CD4-positive, alpha-beta T cell treated with Interleukin-2 at 100 ng/mL for 4 hours (primary cell): ENCODE measurements at regions not wholly inside any gene's neighbourhood (a gene's known extent, or its start where the extent isn't known, plus 50 kb on each side); places are given as distances from the start of the nearest gene placed in this dataset.
"Not testable (repeated sequence)": the region's sequence is repeated elsewhere in the genome, so short reads cannot be mapped to it uniquely, and the experiment has no call there.

ENCODE experiments used
- DNase-seq: peaks from one replicate; pipeline ENCODE4 v3.0.0-alpha.2; 2020; ENCODE audit warnings: low spot score

- DNase-seq, result no peak
Observed at GRCh38 chr4:179695175-179695574, 2252.9 kb upstream of the AGA start.

- no peak for DNase-seq
Observed at GRCh38 chr4:179698321-179698720, 2256.1 kb upstream of the AGA start.

- DNase-seq, result no peak
Observed at GRCh38 chr4:179709961-179710624, 2267.9 kb upstream of the AGA start.

- no peak for DNase-seq
Observed at GRCh38 chr4:179719766-179720450, 2277.7 kb upstream of the AGA start.

GRCh38 chr4:179726491-179726890 is 2284.3 kb upstream of the AGA start:
- not testable (repeated sequence) for DNase-seq

GRCh38 chr4:179728305-179728704 is 2286.1 kb upstream of the AGA start:
- no peak for DNase-seq

GRCh38 chr4:179736820-179737219 is 2294.6 kb upstream of the AGA start:
- not testable (repeated sequence) for DNase-seq

- no peak for DNase-seq
Observed at GRCh38 chr4:179738822-179739221, 2296.6 kb upstream of the AGA start.

- no peak for DNase-seq
Observed at GRCh38 chr4:179747218-179747910, 2305.1 kb upstream of the AGA start.

- DNase-seq, result no peak
Observed at GRCh38 chr4:179748837-179749236, 2306.6 kb upstream of the AGA start.

- DNase-seq, result no peak
Observed at GRCh38 chr4:179750374-179750773, 2308.1 kb upstream of the AGA start.

GRCh38 chr4:179751669-179752068 is 2309.4 kb upstream of the AGA start:
- DNase-seq, result no peak

- no peak for DNase-seq
Observed at GRCh38 chr4:179755322-179755721, 2313.1 kb upstream of the AGA start.

GRCh38 chr4:179757641-179758040 is 2315.4 kb upstream of the AGA start:
- no peak for DNase-seq

GRCh38 chr4:179762840-179763239 is 2320.6 kb upstream of the AGA start:
- no peak for DNase-seq

GRCh38 chr4:179766938-179767337 is 2324.7 kb upstream of the AGA start:
- no peak for DNase-seq

- DNase-seq, result no peak
Observed at GRCh38 chr4:179768996-179769395, 2326.8 kb upstream of the AGA start.

GRCh38 chr4:179797738-179798137 is 2355.5 kb upstream of the AGA start:
- no peak for DNase-seq

- DNase-seq, result no peak
Observed at GRCh38 chr4:179803857-179804256, 2361.6 kb upstream of the AGA start.

GRCh38 chr4:179804440-179804839 is 2362.2 kb upstream of the AGA start:
- no peak for DNase-seq

GRCh38 chr4:179817317-179817716 is 2375.1 kb upstream of the AGA start:
- no peak for DNase-seq

- no peak for DNase-seq
Observed at GRCh38 chr4:179823342-179823741, 2381.1 kb upstream of the AGA start.

- no peak for DNase-seq
Observed at GRCh38 chr4:179831274-179831673, 2389.0 kb upstream of the AGA start.
